K562 (cell line): ENCODE measurements at regions not wholly inside any gene's neighbourhood (a gene's known extent, or its start where the extent isn't known, plus 50 kb on each side); places are given as distances from the start of the nearest gene placed in this dataset.

Source experiments
- BDP1 ChIP-seq: IDR thresholded peaks from 3 replicates; pipeline ENCODE4 v1.6.1; 2011; ENCODE audit not compliant: insufficient read length, insufficient read depth
- CBFA2T2 ChIP-seq: fragments of 450-650 bp; conservative IDR thresholded peaks from 2 replicates; pipeline ENCODE4 v1.6.1; 2017; ENCODE audit warnings: mild to moderate bottlenecking
- CXXC5 ChIP-seq: fragments of 250-450 bp; sonication (Bioruptor Pico); IDR thresholded peaks from 2 replicates; pipeline ENCODE4 v1.8.0; 2022; ENCODE audit warnings: inconsistent platforms, mild to moderate bottlenecking, moderate library complexity
- FUS ChIP-seq: fragments of 200-400 bp; formaldehyde crosslinking; optimal IDR thresholded peaks from 2 replicates; pipeline ENCODE3; 2017; ENCODE audit warnings: low read depth, low read length
- HCFC1 ChIP-seq: IDR thresholded peaks from 2 replicates; pipeline ENCODE4 v1.6.1; 2012; ENCODE audit warnings: low read depth, low read length, improper control_type of control experiment
- KHSRP ChIP-seq: fragments of 450-650 bp; IDR thresholded peaks from 2 replicates; pipeline ENCODE4 v1.6.1; 2017
- L3MBTL2 ChIP-seq: fragments of 450-650 bp; IDR thresholded peaks from 2 replicates; pipeline ENCODE4 v1.6.1; 2016; ENCODE audit warnings: mild to moderate bottlenecking, moderate library complexity
- TCF3 ChIP-seq: sonication (generic); formaldehyde crosslinking; IDR thresholded peaks from 2 replicates; pipeline ENCODE4 v1.4.0; 2020; ENCODE audit warnings: mild to moderate bottlenecking, missing genetic modification reagents
- ZNF644 ChIP-seq: fragments of 200-800 bp; sonication (Bioruptor generic); IDR thresholded peaks from 2 replicates; pipeline ENCODE4 v1.6.1; 2016; ENCODE audit warnings: low read depth, missing genetic modification characterization, missing compliant biosample characterization
- ZNF707 ChIP-seq: fragments of 250-450 bp; sonication (Bioruptor Pico); conservative IDR thresholded peaks from 2 replicates; pipeline ENCODE4 v1.8.0; 2022; ENCODE audit warnings: inconsistent platforms, mild to moderate bottlenecking, moderate library complexity
- TF ChIP-seq, protein P1 (sequence below), 2 experiments: fragments of 450-650 bp; formaldehyde crosslinking in 1 of 2; IDR thresholded peaks; 2 replicates each; pipeline versions ENCODE4 v1.4.0 to v1.6.1; 2014 to 2020; ENCODE audit warnings: mild to moderate bottlenecking in 2 of 2, borderline replicate concordance in 1 of 2, low read depth in 1 of 2
- TF ChIP-seq, protein P2 (sequence below): IDR thresholded peaks from 2 replicates; pipeline ENCODE4 v1.6.1; 2011; ENCODE audit warnings: borderline replicate concordance, low read depth, mild to moderate bottlenecking, moderate library complexity, low read length; ENCODE audit not compliant: insufficient read depth, poor library complexity, severe bottlenecking
- TF ChIP-seq, protein P3 (sequence below): fragments of 450-650 bp; formaldehyde crosslinking; IDR thresholded peaks from 2 replicates; pipeline ENCODE4 v1.4.0; 2020; ENCODE audit warnings: mild to moderate bottlenecking, moderate library complexity
- TF ChIP-seq, protein P4 (sequence below), 3 experiments: IDR thresholded peaks in 2 of 3; conservative IDR thresholded peaks in 1 of 3; 2 replicates each; pipeline ENCODE4 v1.5.1; 2011 to 2012; ENCODE audit warnings: low read length in 3 of 3, mild to moderate bottlenecking in 3 of 3, control low read depth in 2 of 3, improper control_type of control experiment in 1 of 3, inconsistent platforms in 1 of 3, low read depth in 1 of 3, mixed read lengths in 1 of 3, moderate library complexity in 1 of 3; ENCODE audit not compliant: insufficient read depth in 2 of 3

DNA sequence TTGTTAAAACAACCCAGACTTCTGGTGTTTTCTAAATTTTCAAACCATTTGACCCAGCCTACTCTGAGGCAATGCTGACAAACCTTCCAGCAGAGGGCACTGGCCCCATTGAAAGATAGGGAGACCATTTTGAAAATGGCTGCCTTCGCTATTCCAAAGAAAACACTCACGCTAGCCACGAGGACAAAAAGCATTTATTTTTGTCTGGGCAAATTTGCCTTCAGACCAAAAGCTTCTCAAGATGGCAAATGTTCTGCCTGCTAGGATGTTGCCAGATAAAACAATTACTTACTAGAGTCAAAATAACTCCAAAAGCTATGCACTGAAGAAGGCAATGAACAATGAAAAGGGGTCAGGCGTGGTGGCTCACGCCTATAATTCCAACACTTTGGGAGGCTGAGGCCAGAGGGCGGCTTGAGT is 296.7 kb upstream of the IRX5 start (continued):
- TF ChIP-seq, protein P1, sequence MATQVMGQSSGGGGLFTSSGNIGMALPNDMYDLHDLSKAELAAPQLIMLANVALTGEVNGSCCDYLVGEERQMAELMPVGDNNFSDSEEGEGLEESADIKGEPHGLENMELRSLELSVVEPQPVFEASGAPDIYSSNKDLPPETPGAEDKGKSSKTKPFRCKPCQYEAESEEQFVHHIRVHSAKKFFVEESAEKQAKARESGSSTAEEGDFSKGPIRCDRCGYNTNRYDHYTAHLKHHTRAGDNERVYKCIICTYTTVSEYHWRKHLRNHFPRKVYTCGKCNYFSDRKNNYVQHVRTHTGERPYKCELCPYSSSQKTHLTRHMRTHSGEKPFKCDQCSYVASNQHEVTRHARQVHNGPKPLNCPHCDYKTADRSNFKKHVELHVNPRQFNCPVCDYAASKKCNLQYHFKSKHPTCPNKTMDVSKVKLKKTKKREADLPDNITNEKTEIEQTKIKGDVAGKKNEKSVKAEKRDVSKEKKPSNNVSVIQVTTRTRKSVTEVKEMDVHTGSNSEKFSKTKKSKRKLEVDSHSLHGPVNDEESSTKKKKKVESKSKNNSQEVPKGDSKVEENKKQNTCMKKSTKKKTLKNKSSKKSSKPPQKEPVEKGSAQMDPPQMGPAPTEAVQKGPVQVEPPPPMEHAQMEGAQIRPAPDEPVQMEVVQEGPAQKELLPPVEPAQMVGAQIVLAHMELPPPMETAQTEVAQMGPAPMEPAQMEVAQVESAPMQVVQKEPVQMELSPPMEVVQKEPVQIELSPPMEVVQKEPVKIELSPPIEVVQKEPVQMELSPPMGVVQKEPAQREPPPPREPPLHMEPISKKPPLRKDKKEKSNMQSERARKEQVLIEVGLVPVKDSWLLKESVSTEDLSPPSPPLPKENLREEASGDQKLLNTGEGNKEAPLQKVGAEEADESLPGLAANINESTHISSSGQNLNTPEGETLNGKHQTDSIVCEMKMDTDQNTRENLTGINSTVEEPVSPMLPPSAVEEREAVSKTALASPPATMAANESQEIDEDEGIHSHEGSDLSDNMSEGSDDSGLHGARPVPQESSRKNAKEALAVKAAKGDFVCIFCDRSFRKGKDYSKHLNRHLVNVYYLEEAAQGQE (IDR thresholded peaks at IDR 0.05; ENCODE audit: borderline replicate concordance) = peak; percentile 47; the same call in 1 of the 2 replicates
- TF ChIP-seq, protein P1 (CRISPR knock-in tag; IDR thresholded peaks at IDR 0.05; ENCODE audit: low read depth) = no peak
- TF ChIP-seq, protein P2, sequence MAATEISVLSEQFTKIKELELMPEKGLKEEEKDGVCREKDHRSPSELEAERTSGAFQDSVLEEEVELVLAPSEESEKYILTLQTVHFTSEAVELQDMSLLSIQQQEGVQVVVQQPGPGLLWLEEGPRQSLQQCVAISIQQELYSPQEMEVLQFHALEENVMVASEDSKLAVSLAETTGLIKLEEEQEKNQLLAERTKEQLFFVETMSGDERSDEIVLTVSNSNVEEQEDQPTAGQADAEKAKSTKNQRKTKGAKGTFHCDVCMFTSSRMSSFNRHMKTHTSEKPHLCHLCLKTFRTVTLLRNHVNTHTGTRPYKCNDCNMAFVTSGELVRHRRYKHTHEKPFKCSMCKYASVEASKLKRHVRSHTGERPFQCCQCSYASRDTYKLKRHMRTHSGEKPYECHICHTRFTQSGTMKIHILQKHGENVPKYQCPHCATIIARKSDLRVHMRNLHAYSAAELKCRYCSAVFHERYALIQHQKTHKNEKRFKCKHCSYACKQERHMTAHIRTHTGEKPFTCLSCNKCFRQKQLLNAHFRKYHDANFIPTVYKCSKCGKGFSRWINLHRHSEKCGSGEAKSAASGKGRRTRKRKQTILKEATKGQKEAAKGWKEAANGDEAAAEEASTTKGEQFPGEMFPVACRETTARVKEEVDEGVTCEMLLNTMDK = peak; percentile 40
- TF ChIP-seq CXXC5 (peak; percentile 25; the same call in 1 of the 2 replicates), ZNF644 (peak; percentile 66; the same call in 1 of the 2 replicates), KHSRP (no peak), CBFA2T2 (no peak), FUS (no peak), L3MBTL2 (peak; percentile 79), ZNF707 (no peak), BDP1 (no peak), TCF3 (CRISPR knock-in tag) (no peak), HCFC1 (0 out of 2 replicates have a peak, but pooled peaks have one; percentile 16)
- TF ChIP-seq, protein P3, sequence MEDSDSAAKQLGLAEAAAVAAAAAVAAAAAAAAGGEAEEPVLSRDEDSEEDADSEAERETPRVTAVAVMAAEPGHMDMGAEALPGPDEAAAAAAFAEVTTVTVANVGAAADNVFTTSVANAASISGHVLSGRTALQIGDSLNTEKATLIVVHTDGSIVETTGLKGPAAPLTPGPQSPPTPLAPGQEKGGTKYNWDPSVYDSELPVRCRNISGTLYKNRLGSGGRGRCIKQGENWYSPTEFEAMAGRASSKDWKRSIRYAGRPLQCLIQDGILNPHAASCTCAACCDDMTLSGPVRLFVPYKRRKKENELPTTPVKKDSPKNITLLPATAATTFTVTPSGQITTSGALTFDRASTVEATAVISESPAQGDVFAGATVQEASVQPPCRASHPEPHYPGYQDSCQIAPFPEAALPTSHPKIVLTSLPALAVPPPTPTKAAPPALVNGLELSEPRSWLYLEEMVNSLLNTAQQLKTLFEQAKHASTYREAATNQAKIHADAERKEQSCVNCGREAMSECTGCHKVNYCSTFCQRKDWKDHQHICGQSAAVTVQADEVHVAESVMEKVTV (CRISPR knock-in tag) = peak; percentile 38; the same call in 1 of the 2 replicates
- TF ChIP-seq, protein P4, sequence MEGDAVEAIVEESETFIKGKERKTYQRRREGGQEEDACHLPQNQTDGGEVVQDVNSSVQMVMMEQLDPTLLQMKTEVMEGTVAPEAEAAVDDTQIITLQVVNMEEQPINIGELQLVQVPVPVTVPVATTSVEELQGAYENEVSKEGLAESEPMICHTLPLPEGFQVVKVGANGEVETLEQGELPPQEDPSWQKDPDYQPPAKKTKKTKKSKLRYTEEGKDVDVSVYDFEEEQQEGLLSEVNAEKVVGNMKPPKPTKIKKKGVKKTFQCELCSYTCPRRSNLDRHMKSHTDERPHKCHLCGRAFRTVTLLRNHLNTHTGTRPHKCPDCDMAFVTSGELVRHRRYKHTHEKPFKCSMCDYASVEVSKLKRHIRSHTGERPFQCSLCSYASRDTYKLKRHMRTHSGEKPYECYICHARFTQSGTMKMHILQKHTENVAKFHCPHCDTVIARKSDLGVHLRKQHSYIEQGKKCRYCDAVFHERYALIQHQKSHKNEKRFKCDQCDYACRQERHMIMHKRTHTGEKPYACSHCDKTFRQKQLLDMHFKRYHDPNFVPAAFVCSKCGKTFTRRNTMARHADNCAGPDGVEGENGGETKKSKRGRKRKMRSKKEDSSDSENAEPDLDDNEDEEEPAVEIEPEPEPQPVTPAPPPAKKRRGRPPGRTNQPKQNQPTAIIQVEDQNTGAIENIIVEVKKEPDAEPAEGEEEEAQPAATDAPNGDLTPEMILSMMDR (IDR thresholded peaks at IDR 0.05 in 2 of 3, conservative IDR thresholded peaks at IDR 0.05 in 1 of 3; ENCODE audit: insufficient read depth in 2 of 3, low read depth in 1 of 3, low read length in 3 of 3) = peak; percentile 52 to 67 (median 66)
